Cardiac fibroblast (primary cell): ENCODE measurements at regions not wholly inside any gene's neighbourhood (a gene's known extent, or its start where the extent isn't known, plus 50 kb on each side); places are given as distances from the start of the nearest gene placed in this dataset.

ENCODE experiments used
- DNase-seq, 2 donors: peaks; one replicate each; pipeline versions ENCODE4 v3.0.0 to v3.0.0-alpha.2; 2010; ENCODE audit warnings: low read depth in 2 of 2
- H3K4me3 ChIP-seq, 2 donors: replicated peaks in 1 of 2; 1 replicate in 1 of 2; 2 replicates in 1 of 2; pipeline ENCODE4 v1.5.1; 2011; ENCODE audit warnings: low read depth in 2 of 2, low read length in 2 of 2, mild to moderate bottlenecking in 2 of 2, moderate library complexity in 1 of 2
- TF ChIP-seq, protein P1 (sequence below): IDR thresholded peaks from one replicate; pipeline ENCODE4 v1.5.1; 2011; ENCODE audit warnings: low read depth, mild to moderate bottlenecking, low read length, inconsistent platforms

DNA sequence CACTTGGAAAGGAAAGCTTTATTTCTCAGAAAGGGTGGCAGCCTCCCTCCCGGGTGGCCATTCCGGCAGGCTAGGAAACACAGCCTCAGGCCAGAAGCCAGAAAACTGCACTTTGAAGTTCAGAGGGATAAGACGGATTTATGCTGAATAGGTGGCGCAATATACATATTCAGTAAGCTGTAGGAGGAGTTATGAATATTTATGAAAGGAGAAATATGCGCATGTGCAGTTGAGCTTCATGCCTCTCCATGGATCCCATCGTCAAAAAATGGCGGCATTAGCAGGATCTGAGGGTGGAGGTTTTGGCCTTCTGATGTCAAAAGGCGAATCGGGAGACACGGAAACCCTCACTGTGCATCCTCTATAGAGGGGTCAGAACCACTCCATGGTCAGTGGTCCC, 82.3 kb downstream of the KATNIP start:
- TF ChIP-seq, protein P1, sequence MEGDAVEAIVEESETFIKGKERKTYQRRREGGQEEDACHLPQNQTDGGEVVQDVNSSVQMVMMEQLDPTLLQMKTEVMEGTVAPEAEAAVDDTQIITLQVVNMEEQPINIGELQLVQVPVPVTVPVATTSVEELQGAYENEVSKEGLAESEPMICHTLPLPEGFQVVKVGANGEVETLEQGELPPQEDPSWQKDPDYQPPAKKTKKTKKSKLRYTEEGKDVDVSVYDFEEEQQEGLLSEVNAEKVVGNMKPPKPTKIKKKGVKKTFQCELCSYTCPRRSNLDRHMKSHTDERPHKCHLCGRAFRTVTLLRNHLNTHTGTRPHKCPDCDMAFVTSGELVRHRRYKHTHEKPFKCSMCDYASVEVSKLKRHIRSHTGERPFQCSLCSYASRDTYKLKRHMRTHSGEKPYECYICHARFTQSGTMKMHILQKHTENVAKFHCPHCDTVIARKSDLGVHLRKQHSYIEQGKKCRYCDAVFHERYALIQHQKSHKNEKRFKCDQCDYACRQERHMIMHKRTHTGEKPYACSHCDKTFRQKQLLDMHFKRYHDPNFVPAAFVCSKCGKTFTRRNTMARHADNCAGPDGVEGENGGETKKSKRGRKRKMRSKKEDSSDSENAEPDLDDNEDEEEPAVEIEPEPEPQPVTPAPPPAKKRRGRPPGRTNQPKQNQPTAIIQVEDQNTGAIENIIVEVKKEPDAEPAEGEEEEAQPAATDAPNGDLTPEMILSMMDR: no peak
- no peak overlapping the region for H3K4me3 ChIP-seq
- no peak for DNase-seq

DNA sequence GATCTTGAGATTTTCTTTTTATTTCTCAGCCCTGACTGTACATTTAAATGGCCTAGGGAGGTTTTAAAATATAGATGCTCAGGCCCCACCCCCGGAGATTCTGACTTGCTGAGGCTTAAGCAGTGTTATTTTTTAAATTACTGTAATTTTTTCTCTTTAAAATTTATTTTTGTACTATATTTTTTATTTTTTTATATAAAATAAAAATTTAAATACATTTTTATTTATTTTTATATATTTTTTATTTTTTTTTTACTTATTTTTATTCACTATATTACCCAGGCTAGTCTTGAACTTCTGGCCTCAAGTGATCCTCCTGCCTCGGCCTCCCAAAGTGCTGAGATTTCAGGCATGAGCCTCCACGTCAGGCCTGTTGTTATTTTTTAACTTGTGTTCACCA, 83.3 kb downstream of the KATNIP start:
- no peak overlapping the region for H3K4me3 ChIP-seq
- no peak for DNase-seq
- TF ChIP-seq, protein P1: no peak

DNA sequence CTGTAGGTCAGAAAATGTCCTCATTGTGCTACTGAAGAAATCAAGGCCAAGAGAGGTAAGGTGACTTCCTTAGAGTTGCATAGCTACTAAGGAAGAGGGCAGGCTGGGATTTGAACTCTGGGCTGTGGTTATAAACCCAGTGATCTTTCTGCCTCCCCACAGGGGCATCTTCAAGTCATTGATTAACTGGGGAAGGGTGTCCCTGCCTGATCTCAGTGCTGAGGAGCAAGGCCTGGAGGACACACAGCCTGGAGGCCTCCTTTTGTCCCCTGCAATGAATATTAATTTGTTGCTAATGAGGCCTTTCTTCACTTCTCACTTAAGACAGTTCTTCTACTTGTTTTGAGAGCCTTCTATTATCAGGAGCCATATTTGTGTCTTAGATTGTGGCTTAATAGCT, 83.8 kb downstream of the KATNIP start:
- H3K4me3 ChIP-seq: no peak overlapping the region
- DNase-seq: no peak
- TF ChIP-seq, protein P1: no peak

DNA sequence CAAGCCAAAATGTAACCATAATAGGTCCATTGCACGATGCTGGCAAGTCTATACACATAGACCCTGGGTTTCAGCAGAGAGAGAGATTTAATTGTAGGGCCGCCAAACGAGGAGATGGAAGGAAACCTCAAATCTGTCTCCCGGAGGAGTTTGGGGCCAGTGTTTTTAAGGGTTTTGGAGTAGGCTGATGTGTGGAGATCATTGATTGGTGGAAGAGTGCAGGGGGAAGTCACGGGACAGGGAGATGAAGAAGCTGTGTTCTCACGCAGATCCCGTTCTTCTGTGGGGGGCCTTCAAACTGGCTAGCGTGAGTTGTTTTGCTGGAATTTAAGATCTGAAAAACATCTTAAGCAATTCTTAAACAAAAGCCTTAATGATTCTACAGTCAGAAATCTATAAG, 84.8 kb downstream of the KATNIP start:
- H3K4me3 ChIP-seq: no peak overlapping the region
- TF ChIP-seq, protein P1: no peak
- no peak for DNase-seq

DNA sequence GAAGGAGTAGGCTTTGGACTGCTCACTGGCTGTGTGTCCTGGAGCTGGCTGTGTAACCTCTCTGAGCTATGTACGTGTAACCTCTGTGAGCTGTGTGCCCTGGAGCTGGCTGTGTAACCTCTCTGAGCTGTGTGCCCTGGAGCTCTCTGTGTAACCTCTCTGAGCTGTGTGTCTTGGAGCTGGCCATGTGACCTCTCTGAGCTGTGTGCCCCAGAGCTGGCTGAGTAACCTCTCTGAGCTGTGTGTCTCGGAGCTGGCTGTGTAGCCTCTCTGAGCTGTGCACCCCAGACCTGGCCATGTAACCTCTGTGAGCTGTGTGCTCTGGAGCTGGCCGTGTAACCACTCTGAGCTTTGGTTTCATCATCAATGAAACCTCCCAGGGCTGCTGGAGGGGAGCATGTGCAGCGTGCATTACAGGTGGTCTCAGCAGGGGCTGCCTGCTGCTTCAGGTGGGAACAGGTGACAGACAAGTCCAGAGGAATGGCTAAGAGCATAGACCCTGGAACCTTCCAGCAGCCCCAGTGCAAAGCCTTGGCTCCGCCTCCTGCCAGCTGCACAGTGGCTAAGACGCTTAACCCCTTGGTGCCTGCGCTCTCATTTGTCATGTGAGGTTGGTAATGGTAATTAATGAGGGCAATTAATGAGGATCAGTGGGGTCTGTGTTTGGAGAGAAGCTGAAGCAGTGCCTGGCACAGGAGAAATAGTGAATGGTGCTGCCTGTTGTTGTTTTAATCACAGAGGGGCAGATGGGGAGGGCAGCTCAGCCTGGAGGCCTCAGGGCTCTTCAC, 86.7 kb downstream of the KATNIP start:
- no peak for DNase-seq
- no peak overlapping the region for H3K4me3 ChIP-seq
- TF ChIP-seq, protein P1: no peak

DNA sequence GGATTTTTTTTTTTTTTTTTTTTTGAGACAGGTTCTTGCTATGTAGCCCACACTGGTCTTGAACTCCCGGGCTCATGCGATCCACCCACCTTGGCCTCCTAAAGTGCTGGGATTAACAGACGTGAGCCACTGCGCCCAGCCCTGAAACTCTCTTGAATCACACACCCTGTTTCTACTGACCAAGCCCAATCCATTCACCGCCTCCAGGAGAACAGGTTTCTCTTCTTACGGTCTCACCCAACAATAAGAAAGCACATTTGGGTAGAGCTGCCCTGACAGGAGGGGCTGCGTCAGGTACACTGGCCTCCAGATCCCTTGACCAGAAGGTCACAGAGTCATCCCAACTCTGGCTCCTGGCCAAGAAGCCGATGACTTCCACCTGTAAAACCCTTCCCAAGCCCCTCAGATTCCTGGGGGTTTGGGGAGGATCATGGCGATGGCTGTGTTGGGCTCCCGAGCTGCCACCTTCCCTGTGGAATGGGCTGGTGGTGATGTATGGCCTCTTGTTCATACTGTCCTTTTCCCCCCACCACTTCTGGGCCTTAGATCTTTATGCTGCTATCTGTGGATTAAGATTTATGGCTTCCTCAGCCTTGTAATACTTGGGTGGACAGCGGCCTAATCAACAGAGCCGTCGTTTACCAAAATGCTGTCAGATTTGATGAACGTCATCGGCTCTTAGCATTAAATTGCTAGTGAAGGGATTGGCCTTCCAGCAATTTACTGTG, 89.1 kb downstream of the KATNIP start:
- no peak overlapping the region for H3K4me3 ChIP-seq
- no peak for DNase-seq
- TF ChIP-seq, protein P1: no peak
